OCI-LY7 (cell line): ENCODE measurements at regions not wholly inside any gene's neighbourhood (a gene's known extent, or its start where the extent isn't known, plus 50 kb on each side); places are given as distances from the start of the nearest gene placed in this dataset.

Experiments
- EZH2phosphoT487 ChIP-seq: fragments of 200-600 bp; sonication (generic); IDR thresholded peaks from 2 replicates; pipeline ENCODE4 v1.6.1; 2018; ENCODE audit warnings: low read depth, borderline replicate concordance, mild to moderate bottlenecking, mixed run types, antibody characterized with exemption, low read length, moderate library complexity, mixed read lengths
- TF ChIP-seq, protein P1 (sequence below): fragments of 200-600 bp; sonication (generic); conservative IDR thresholded peaks from 2 replicates; pipeline ENCODE4 v1.5.1; 2014; ENCODE audit warnings: mild to moderate bottlenecking, antibody characterized with exemption, low read length, moderate library complexity, mixed read lengths

- TF ChIP-seq, protein P1, sequence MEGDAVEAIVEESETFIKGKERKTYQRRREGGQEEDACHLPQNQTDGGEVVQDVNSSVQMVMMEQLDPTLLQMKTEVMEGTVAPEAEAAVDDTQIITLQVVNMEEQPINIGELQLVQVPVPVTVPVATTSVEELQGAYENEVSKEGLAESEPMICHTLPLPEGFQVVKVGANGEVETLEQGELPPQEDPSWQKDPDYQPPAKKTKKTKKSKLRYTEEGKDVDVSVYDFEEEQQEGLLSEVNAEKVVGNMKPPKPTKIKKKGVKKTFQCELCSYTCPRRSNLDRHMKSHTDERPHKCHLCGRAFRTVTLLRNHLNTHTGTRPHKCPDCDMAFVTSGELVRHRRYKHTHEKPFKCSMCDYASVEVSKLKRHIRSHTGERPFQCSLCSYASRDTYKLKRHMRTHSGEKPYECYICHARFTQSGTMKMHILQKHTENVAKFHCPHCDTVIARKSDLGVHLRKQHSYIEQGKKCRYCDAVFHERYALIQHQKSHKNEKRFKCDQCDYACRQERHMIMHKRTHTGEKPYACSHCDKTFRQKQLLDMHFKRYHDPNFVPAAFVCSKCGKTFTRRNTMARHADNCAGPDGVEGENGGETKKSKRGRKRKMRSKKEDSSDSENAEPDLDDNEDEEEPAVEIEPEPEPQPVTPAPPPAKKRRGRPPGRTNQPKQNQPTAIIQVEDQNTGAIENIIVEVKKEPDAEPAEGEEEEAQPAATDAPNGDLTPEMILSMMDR, result no peak
- TF ChIP-seq EZH2phosphoT487, result no peak
Measured at GRCh38 chr6:94041945-94042709, 622.8 kb upstream of the EPHA7 start.
